Glutamatergic neuron (in vitro differentiated cells): ENCODE measurements at regions not wholly inside any gene's neighbourhood (a gene's known extent, or its start where the extent isn't known, plus 50 kb on each side); places are given as distances from the start of the nearest gene placed in this dataset.

Source experiments
- DNase-seq: peaks from one replicate; pipeline ENCODE4 v3.0.0; 2022
- H3K27ac Mint-ChIP-seq: one replicate; pipeline ENCODE4 v1.8.0; 2020; ENCODE audit warnings: mild to moderate bottlenecking, mixed read lengths, inconsistent platforms; ENCODE audit not compliant: unreplicated experiment
- H3K27me3 Mint-ChIP-seq: one replicate; pipeline ENCODE4 v1.8.0; 2020; ENCODE audit warnings: mild to moderate bottlenecking, moderate library complexity, mixed read lengths, inconsistent platforms; ENCODE audit not compliant: unreplicated experiment
- H3K36me3 Mint-ChIP-seq: one replicate; pipeline ENCODE4 v1.8.0; 2020; ENCODE audit warnings: mild to moderate bottlenecking, mixed read lengths, inconsistent platforms; ENCODE audit not compliant: unreplicated experiment
- H3K4me1 Mint-ChIP-seq: one replicate; pipeline ENCODE4 v1.8.0; 2020; ENCODE audit warnings: mild to moderate bottlenecking, low read depth, mixed read lengths, inconsistent platforms; ENCODE audit not compliant: unreplicated experiment
- H3K4me3 Mint-ChIP-seq: one replicate; pipeline ENCODE4 v1.8.0; 2020; ENCODE audit warnings: mild to moderate bottlenecking, mixed read lengths, inconsistent platforms; ENCODE audit not compliant: unreplicated experiment
- H3K9me3 Mint-ChIP-seq: one replicate; pipeline ENCODE4 v1.8.0; 2020; ENCODE audit warnings: mild to moderate bottlenecking, moderate library complexity, mixed read lengths, inconsistent platforms; ENCODE audit not compliant: unreplicated experiment
- CTCF ChIP-seq: fragments of 200-600 bp; sonication (generic); IDR thresholded peaks from one replicate; pipeline ENCODE4 v1.5.0; 2021; ENCODE audit not compliant: partially characterized antibody, unreplicated experiment

- H3K4me1 Mint-ChIP-seq: no peaks in the 10 kb centered on the region
- H3K27me3 Mint-ChIP-seq: no peaks in the 10 kb centered on the region
- H3K4me3 Mint-ChIP-seq: no peak overlapping the region
- TF ChIP-seq CTCF: no peak
- DNase-seq: no peak
- no peak overlapping the region for H3K27ac Mint-ChIP-seq
- peaks cover 7% of the 10 kb centered on the region for H3K36me3 Mint-ChIP-seq
- no peaks in the 10 kb centered on the region for H3K9me3 Mint-ChIP-seq
Observed at GRCh38 chr5:129362456-129362855, 97.6 kb upstream of the ADAMTS19 start.

- no peaks in the 10 kb centered on the region for H3K4me1 Mint-ChIP-seq
Observed at GRCh38 chr5:129363991-129364390, 96.1 kb upstream of the ADAMTS19 start.

GRCh38 chr5:129367883-129368282 lies 92.2 kb upstream of the ADAMTS19 start:
- H3K27ac Mint-ChIP-seq: no peak overlapping the region
- H3K27me3 Mint-ChIP-seq: peaks cover 1% of the 10 kb centered on the region
- TF ChIP-seq CTCF: no peak
- peaks cover 7% of the 10 kb centered on the region for H3K36me3 Mint-ChIP-seq
- DNase-seq: no peak
- H3K4me3 Mint-ChIP-seq: no peak overlapping the region
- H3K9me3 Mint-ChIP-seq: no peaks in the 10 kb centered on the region
- no peaks in the 10 kb centered on the region for H3K4me1 Mint-ChIP-seq

More at GRCh38 chr5:129363991-129364390, 96.1 kb upstream of the ADAMTS19 start:
- Mint-ChIP-seq H3K4me3 (no peak overlapping the region), H3K27me3 (peaks cover 1% of the 10 kb centered on the region), H3K36me3 (peaks cover 7% of the 10 kb centered on the region), H3K9me3 (no peaks in the 10 kb centered on the region), H3K27ac (no peak overlapping the region)
- no peak for DNase-seq
- TF ChIP-seq CTCF: no peak

- Mint-ChIP-seq H3K4me3 (no peak overlapping the region), H3K4me1 (no peaks in the 10 kb centered on the region), H3K9me3 (no peaks in the 10 kb centered on the region), H3K27me3 (peaks cover 1% of the 10 kb centered on the region), H3K36me3 (no peaks in the 10 kb centered on the region), H3K27ac (no peak overlapping the region)
- DNase-seq: no peak
- no peak for TF ChIP-seq CTCF
Observed at GRCh38 chr5:129372025-129372424, 88.1 kb upstream of the ADAMTS19 start.

GRCh38 chr5:129377504-129377903 lies 82.6 kb upstream of the ADAMTS19 start:
- DNase-seq: no peak
- no peak overlapping the region for H3K27ac Mint-ChIP-seq
- no peaks in the 10 kb centered on the region for H3K27me3 Mint-ChIP-seq
- no peaks in the 10 kb centered on the region for H3K4me1 Mint-ChIP-seq
- no peaks in the 10 kb centered on the region for H3K36me3 Mint-ChIP-seq
- no peak for TF ChIP-seq CTCF
- no peaks in the 10 kb centered on the region for H3K9me3 Mint-ChIP-seq
- no peak overlapping the region for H3K4me3 Mint-ChIP-seq
